ENCODE measurements at regions not wholly inside any gene's neighbourhood (a gene's known extent, or its start where the extent isn't known, plus 50 kb on each side); places are given as distances from the start of the nearest gene placed in this dataset.

- TF ChIP-seq, protein P1, sequence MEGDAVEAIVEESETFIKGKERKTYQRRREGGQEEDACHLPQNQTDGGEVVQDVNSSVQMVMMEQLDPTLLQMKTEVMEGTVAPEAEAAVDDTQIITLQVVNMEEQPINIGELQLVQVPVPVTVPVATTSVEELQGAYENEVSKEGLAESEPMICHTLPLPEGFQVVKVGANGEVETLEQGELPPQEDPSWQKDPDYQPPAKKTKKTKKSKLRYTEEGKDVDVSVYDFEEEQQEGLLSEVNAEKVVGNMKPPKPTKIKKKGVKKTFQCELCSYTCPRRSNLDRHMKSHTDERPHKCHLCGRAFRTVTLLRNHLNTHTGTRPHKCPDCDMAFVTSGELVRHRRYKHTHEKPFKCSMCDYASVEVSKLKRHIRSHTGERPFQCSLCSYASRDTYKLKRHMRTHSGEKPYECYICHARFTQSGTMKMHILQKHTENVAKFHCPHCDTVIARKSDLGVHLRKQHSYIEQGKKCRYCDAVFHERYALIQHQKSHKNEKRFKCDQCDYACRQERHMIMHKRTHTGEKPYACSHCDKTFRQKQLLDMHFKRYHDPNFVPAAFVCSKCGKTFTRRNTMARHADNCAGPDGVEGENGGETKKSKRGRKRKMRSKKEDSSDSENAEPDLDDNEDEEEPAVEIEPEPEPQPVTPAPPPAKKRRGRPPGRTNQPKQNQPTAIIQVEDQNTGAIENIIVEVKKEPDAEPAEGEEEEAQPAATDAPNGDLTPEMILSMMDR (IDR thresholded peaks at IDR 0.05): no peak
- TF ChIP-seq EP300 (IDR thresholded peaks at IDR 0.05) (no peak), POLR2A (IDR thresholded peaks at IDR 0.05) (no peak)
These were observed 223.8 kb upstream of the LRATD1 start for GRCh38 chr2:14408695-14409094.

All from tibial nerve (tissue), 4 donors.